ENCODE measurements at regions not wholly inside any gene's neighbourhood (a gene's known extent, or its start where the extent isn't known, plus 50 kb on each side); places are given as distances from the start of the nearest gene placed in this dataset.

GRCh38 chr13:37382146-37382545 is 216.4 kb downstream of the POSTN start:
- no peak overlapping the region for H3K4me3 ChIP-seq
- H3K27ac ChIP-seq: no peak overlapping the region
- no peaks in the 10 kb centered on the region for H3K4me1 ChIP-seq
- intact Hi-C loops (cut with DNase I; ENCODE audit: low total_unique reads): no loop called here
- TF ChIP-seq, protein P1, sequence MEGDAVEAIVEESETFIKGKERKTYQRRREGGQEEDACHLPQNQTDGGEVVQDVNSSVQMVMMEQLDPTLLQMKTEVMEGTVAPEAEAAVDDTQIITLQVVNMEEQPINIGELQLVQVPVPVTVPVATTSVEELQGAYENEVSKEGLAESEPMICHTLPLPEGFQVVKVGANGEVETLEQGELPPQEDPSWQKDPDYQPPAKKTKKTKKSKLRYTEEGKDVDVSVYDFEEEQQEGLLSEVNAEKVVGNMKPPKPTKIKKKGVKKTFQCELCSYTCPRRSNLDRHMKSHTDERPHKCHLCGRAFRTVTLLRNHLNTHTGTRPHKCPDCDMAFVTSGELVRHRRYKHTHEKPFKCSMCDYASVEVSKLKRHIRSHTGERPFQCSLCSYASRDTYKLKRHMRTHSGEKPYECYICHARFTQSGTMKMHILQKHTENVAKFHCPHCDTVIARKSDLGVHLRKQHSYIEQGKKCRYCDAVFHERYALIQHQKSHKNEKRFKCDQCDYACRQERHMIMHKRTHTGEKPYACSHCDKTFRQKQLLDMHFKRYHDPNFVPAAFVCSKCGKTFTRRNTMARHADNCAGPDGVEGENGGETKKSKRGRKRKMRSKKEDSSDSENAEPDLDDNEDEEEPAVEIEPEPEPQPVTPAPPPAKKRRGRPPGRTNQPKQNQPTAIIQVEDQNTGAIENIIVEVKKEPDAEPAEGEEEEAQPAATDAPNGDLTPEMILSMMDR (IDR thresholded peaks at IDR 0.05): no peak
- no peak for TF ChIP-seq POLR2AphosphoS5 (IDR thresholded peaks at IDR 0.05)
- no peak for TF ChIP-seq POLR2A (IDR thresholded peaks at IDR 0.05)
- no peaks in the 10 kb centered on the region for H3K9me3 ChIP-seq
- H3K36me3 ChIP-seq: no peaks in the 10 kb centered on the region
- H3K27me3 ChIP-seq: no peaks in the 10 kb centered on the region
- DNase-seq (ENCODE audit: low spot score in 2 of 2): no peak

DNA sequence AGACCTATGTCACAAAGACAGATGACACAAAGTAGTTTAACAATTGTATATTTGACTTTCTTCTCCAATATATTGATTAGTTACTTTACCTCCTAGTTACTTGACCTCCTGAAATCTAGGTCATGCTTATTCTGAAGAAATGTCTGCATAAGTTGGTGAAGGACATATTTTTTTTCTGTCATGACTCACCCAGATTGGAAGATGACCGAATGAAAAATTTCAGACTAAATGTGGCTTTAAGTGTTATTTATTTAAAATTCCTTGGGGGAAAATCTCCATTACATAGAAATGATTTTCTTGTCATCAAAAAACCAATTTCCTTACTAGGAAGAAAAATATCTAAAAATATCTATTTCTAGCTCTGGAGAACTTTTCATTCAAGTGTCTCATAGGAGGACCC is 217.1 kb downstream of the POSTN start:
- no peak overlapping the region for H3K27ac ChIP-seq
- H3K36me3 ChIP-seq: no peaks in the 10 kb centered on the region
- no peaks in the 10 kb centered on the region for H3K27me3 ChIP-seq
- H3K4me3 ChIP-seq: no peak overlapping the region
- intact Hi-C loops (cut with DNase I; ENCODE audit: low total_unique reads): no loop called here
- TF ChIP-seq POLR2AphosphoS5 (IDR thresholded peaks at IDR 0.05) (no peak), POLR2A (IDR thresholded peaks at IDR 0.05) (no peak)
- TF ChIP-seq, protein P1 (IDR thresholded peaks at IDR 0.05): no peak
- no peak for DNase-seq (ENCODE audit: low spot score in 2 of 2)
- H3K4me1 ChIP-seq: no peaks in the 10 kb centered on the region
- H3K9me3 ChIP-seq: no peaks in the 10 kb centered on the region

GRCh38 chr13:37379841-37380240 is 218.7 kb downstream of the POSTN start:
- Histone ChIP-seq H3K27me3 (no peaks in the 10 kb centered on the region), H3K4me3 (no peak overlapping the region), H3K27ac (no peak overlapping the region), H3K4me1 (no peaks in the 10 kb centered on the region), H3K36me3 (no peaks in the 10 kb centered on the region), H3K9me3 (no peaks in the 10 kb centered on the region)
- no peak for TF ChIP-seq POLR2AphosphoS5 (IDR thresholded peaks at IDR 0.05)
- TF ChIP-seq, protein P1 (IDR thresholded peaks at IDR 0.05): no peak
- TF ChIP-seq POLR2A (IDR thresholded peaks at IDR 0.05): no peak
- intact Hi-C loops (cut with DNase I; ENCODE audit: low total_unique reads): loop anchor here (5.0 kb wide), 1 partner anchor 638 kb away; no protein-coding TSS in a partner anchor
- DNase-seq (ENCODE audit: low spot score in 2 of 2): no peak

DNA sequence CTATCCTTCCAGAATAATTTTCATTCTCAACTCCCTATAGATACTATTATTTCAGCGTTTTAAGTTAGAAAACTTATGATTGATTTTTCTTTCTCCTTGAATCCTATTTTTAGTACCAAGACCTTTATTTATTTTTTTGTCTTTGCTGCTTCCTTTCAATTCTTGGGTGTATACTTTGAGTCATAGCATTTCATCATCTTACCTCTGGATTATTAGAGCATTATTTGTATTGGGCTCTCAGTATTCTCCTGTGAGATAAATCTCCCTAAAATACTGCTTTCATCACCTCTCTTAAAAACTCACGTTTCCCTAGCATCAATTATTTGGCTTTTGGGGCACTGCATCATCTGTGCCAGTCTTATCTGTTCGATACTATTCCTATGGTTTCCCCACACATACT is 222.8 kb downstream of the POSTN start:
- Histone ChIP-seq H3K4me3 (no peak overlapping the region), H3K9me3 (no peaks in the 10 kb centered on the region), H3K4me1 (no peaks in the 10 kb centered on the region), H3K36me3 (no peaks in the 10 kb centered on the region), H3K27me3 (no peaks in the 10 kb centered on the region), H3K27ac (no peak overlapping the region)
- DNase-seq (ENCODE audit: low spot score in 2 of 2): no peak
- TF ChIP-seq POLR2A (IDR thresholded peaks at IDR 0.05): no peak
- TF ChIP-seq, protein P1 (IDR thresholded peaks at IDR 0.05): no peak
- TF ChIP-seq POLR2AphosphoS5 (IDR thresholded peaks at IDR 0.05): no peak
- intact Hi-C loops (cut with DNase I; ENCODE audit: low total_unique reads): loop anchor here (5.0 kb wide), 1 partner anchor 633 kb away; no protein-coding TSS in a partner anchor

GRCh38 chr13:37375071-37375470 is 223.5 kb downstream of the POSTN start:
- Histone ChIP-seq H3K27me3 (no peaks in the 10 kb centered on the region), H3K9me3 (no peaks in the 10 kb centered on the region), H3K27ac (no peak overlapping the region), H3K4me1 (no peaks in the 10 kb centered on the region), H3K36me3 (no peaks in the 10 kb centered on the region), H3K4me3 (no peak overlapping the region)
- TF ChIP-seq POLR2A (IDR thresholded peaks at IDR 0.05): no peak
- TF ChIP-seq POLR2AphosphoS5 (IDR thresholded peaks at IDR 0.05): no peak
- TF ChIP-seq, protein P1 (IDR thresholded peaks at IDR 0.05): no peak
- DNase-seq (ENCODE audit: low spot score in 2 of 2): no peak
- intact Hi-C loops (cut with DNase I; ENCODE audit: low total_unique reads): loop anchor here (5.0 kb wide), 1 partner anchor 633 kb away; no protein-coding TSS in a partner anchor
